NCI-H2107 treated with DMSO at 0.1 percent for 48 hours (cell line): ENCODE measurements at regions not wholly inside any gene's neighbourhood (a gene's known extent, or its start where the extent isn't known, plus 50 kb on each side); places are given as distances from the start of the nearest gene placed in this dataset.

ENCODE experiments used
- DNase-seq: peaks from one replicate; lab custom pipeline; 2025; ENCODE audit not compliant: unreplicated experiment; lab: John Stamatoyannopoulos, UW

GRCh38 chr3:170734043-170734734 lies 135.8 kb downstream of the RPL22L1 start:
- no peak for DNase-seq

DNA sequence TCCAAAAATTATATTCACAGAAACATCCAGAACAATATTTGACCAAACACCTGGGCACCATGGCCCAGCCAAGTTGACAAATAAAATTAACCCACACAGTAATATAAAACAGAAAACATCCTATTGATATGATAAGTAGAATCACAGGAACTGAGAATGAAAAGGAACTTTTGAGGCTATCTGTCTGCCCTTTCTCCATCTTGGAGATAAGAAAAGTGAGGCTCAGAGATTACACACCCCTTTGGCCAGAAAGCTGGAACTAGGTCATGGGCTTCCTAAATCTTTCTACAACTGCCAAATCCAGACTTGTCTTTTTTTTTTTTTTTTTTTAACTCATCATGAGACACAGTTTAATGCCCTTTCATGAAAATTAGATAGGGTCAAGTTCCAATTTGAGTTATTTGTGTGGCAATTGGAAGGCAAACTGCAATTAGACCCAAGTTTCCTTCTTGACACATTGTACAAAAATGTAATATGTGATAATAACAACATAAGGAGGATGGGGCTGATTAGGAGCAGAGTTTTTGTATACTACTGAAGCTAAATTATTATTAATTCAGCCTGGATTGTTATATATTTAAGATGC lies 137.2 kb downstream of the RPL22L1 start:
- no peak for DNase-seq

DNA sequence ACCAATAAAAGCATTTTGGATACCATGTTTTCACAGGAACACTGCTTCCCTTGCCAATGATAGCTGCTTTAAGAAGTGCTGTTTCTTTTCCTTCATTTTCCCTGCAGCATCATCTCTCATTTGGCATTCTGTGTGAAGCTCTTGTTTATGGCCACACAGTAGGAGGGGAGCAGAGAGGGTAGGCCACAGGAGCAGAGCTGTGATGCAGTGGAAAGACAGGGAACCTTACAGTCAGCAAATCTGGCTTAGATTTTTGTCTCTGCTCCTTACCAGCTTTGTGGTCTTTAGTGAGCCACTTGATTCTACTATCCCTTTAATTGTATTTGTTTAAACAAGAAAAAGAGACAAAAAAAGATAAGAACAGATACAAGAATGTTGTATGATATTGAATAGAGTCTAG lies 138.7 kb downstream of the RPL22L1 start:
- DNase-seq: no peak

- DNase-seq: no peak
Observed at GRCh38 chr3:170730071-170730812, 139.8 kb downstream of the RPL22L1 start.

DNA sequence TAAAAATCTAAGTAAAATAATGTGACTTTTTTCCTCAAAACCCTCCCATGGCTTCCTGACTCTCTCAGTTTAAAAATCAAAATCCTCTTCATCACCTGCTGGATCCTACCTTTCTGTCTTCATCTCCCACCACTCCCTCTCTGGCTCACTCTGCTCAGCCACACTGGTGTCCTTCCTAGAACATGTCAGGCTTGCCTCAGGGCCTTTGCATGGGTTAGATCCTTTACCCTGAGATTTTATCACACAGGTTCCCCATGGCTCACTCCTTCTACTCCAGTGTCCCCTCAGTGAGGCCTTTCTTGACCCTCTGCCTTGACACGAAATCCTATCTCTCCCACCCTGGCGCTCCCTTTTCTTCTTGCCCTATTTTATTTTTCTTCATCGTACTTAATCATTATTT lies 141.8 kb downstream of the RPL22L1 start:
- DNase-seq: no peak

GRCh38 chr3:170727754-170728153 lies 141.9 kb upstream of the SLC7A14 start:
- no peak for DNase-seq

- DNase-seq: no peak
Observed at GRCh38 chr3:170726976-170727661, 141.2 kb upstream of the SLC7A14 start.

- DNase-seq: no peak
Observed at GRCh38 chr3:170725285-170725731, 139.4 kb upstream of the SLC7A14 start.

- no peak for DNase-seq
Observed at GRCh38 chr3:170724599-170725280, 138.9 kb upstream of the SLC7A14 start.

DNA sequence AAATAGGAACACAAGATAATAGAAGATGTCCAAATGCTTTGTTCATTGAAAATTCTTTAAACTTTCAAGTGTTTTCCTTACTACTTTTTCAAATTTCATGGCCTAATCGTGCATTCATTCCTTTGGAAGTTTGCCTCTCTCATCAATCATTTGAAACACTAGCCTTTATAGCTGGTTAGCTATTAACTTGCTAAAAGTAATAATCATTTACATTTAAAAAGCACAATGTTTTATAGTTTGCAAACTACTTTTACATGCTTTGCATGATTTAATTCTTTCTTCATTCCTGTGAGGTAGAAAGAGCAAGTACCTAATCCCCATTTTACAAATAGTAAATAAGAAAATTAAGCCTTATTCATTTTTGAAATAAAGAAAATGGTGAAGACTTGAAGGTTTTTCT lies 137.4 kb upstream of the SLC7A14 start:
- no peak for DNase-seq

GRCh38 chr3:170721563-170721962 lies 135.7 kb upstream of the SLC7A14 start:
- DNase-seq: no peak

DNA sequence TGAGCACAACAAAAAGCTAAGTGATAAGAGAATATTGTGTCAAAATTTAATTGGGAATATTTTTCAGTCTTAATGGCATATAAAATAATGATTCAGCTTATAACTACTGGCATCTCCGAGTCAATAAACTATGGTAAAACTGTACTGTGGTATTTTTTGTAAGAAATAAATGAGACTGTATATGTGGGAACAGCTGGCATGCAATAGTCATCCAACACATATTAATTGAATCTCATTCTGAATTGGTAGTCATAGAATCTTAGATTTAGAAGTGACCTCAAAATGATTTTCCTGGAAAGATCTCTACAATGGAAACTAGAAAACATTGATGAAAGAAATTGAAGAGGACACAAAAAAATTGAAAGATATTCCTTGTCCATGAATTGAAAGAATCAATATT lies 133.4 kb upstream of the SLC7A14 start:
- no peak for DNase-seq

- DNase-seq: no peak
Observed at GRCh38 chr3:170718848-170719247, 133.0 kb upstream of the SLC7A14 start.

GRCh38 chr3:170717410-170718402 lies 131.8 kb upstream of the SLC7A14 start:
- DNase-seq: no peak

DNA sequence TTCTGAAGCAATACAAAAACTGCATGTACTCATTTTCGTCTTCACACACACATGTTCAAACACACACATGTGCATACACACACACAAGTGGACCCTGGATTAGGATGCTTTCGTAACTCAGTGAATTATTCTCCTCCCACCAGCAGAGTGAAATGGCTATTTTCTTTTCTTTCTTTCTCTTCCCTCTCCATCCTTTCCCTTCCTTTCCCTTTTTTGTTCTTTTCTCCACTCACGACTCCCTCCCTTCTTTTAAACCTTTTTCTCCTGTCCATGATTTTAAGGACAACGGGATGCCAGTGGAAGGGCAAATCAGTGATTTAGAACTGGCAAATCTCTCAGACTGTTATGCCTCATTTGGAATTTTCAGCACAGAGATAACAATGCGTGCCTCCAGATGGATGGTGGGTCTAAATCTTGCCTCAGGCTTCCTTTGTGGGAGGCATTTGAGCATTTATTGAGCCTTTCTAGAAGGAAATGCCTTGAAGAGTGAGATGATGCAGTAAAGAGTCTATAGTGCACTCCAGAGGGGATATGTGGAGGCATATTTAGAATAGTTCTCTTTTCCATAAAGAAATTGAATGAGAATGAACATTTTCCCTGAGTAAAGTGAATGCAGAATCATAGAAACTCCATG lies 130.4 kb upstream of the SLC7A14 start:
- no peak for DNase-seq

GRCh38 chr3:170714562-170715535 lies 129.0 kb upstream of the SLC7A14 start:
- no peak for DNase-seq

- no peak for DNase-seq
Observed at GRCh38 chr3:170714122-170714521, 128.2 kb upstream of the SLC7A14 start.

- no peak for DNase-seq
Observed at GRCh38 chr3:170713653-170714052, 127.8 kb upstream of the SLC7A14 start.
